B cell (primary cell): ENCODE measurements at regions not wholly inside any gene's neighbourhood (a gene's known extent, or its start where the extent isn't known, plus 50 kb on each side); places are given as distances from the start of the nearest gene placed in this dataset.

ENCODE experiments used
- ATAC-seq: fragments of 200-7000 bp; cut with Tn5 transposase; one replicate; pipeline ENCODE4 v1.10.0; 2021; ENCODE audit warnings: low read depth, mild to moderate bottlenecking, moderate number of reproducible peaks, moderate library complexity
- CTCF ChIA-PET: fragments of 350-600 bp; sonication (Branson Sonifier 250); formaldehyde crosslinking; loops from one replicate; lab custom pipeline; 2021; ENCODE audit warnings: antibody characterized with exemption, inconsistent platforms; lab: Charles Lee
- POLR2A ChIA-PET: fragments of 350-600 bp; sonication (Branson Sonifier 250); formaldehyde crosslinking; loops from one replicate; lab custom pipeline; 2021; ENCODE audit warnings: antibody characterized with exemption; lab: Charles Lee
- DNase-seq: peaks from one replicate; pipeline ENCODE4 v3.0.0; 2013
- H2AFZ ChIP-seq: 2 replicates; pipeline ENCODE4 v1.6.1; 2012; ENCODE audit warnings: mild to moderate bottlenecking, low read depth, low read length; ENCODE audit not compliant: insufficient read depth, poor library complexity, severe bottlenecking
- H3K27ac ChIP-seq, 2 donors: 1 replicate in 1 of 2; 2 replicates in 1 of 2; pipeline ENCODE4 v1.5.1; 2012 to 2013; ENCODE audit warnings: low read length in 2 of 2, mild to moderate bottlenecking in 2 of 2, moderate library complexity in 1 of 2
- H3K27me3 ChIP-seq, 4 experiments: fragments of 200-600 bp in 1 of 4; sonication (generic) in 1 of 4; replicated peaks in 1 of 4; 1 replicate in 2 of 4; 2 replicates in 2 of 4; pipeline versions ENCODE4 v1.6.1 to v1.7.0; 2013 to 2016; ENCODE audit warnings: low read length in 3 of 4, mild to moderate bottlenecking in 2 of 4, mixed read lengths in 1 of 4, moderate library complexity in 1 of 4; ENCODE audit not compliant: insufficient read depth in 4 of 4, control insufficient read depth in 3 of 4; ENCODE audit errors: control extremely low read depth in 1 of 4
- H3K36me3 ChIP-seq, 2 experiments: replicated peaks in 1 of 2; 1 replicate in 1 of 2; 2 replicates in 1 of 2; pipeline versions ENCODE4 v1.6.1 to v1.7.1; 2013; ENCODE audit warnings: low read length in 1 of 2; ENCODE audit not compliant: insufficient read depth in 2 of 2, control insufficient read depth in 1 of 2; ENCODE audit errors: control extremely low read depth in 1 of 2, extremely low read depth in 1 of 2
- H3K4me1 ChIP-seq, 2 donors: fragments of 200-600 bp in 1 of 2; sonication (generic) in 1 of 2; 1 replicate in 1 of 2; 2 replicates in 1 of 2; pipeline versions ENCODE4 v1.5.1 to v1.6.1; 2013 to 2017; ENCODE audit warnings: low read length in 2 of 2; ENCODE audit not compliant: control insufficient read depth in 2 of 2, insufficient read depth in 2 of 2
- H3K4me2 ChIP-seq: replicated peaks from 2 replicates; pipeline ENCODE3; 2012; ENCODE audit warnings: mild to moderate bottlenecking, low read depth, low read length; ENCODE audit not compliant: poor library complexity, severe bottlenecking
- H3K4me3 ChIP-seq, 5 experiments: fragments of 200-600 bp in 1 of 5; sonication (generic) in 1 of 5; 1 replicate in 3 of 5; 2 replicates in 2 of 5; pipeline versions ENCODE4 v1.5.1 to v1.7.0; 2011 to 2016; ENCODE audit warnings: low read length in 4 of 5, mild to moderate bottlenecking in 4 of 5, low read depth in 2 of 5, control low read depth in 1 of 5, moderate library complexity in 1 of 5; ENCODE audit not compliant: insufficient read depth in 1 of 5; ENCODE audit errors: control extremely low read depth in 1 of 5, extremely low read depth in 1 of 5
- H3K79me2 ChIP-seq: fragments of 200-600 bp; sonication (generic); one replicate; pipeline ENCODE4 v1.6.0; 2016; ENCODE audit warnings: low read length; ENCODE audit not compliant: control insufficient read depth, insufficient read depth
- H3K9ac ChIP-seq: fragments of 200-600 bp; sonication (generic); 2 replicates; pipeline ENCODE4 v1.6.1; 2017; ENCODE audit warnings: mild to moderate bottlenecking, low read length, moderate library complexity
- H3K9me3 ChIP-seq, 3 donors: one replicate each; pipeline versions ENCODE4 v1.6.1 to v1.7.1; 2013; ENCODE audit warnings: low read length in 2 of 3; ENCODE audit not compliant: control insufficient read depth in 2 of 3, insufficient read depth in 1 of 3; ENCODE audit errors: control extremely low read depth in 1 of 3
- H4K20me1 ChIP-seq: 2 replicates; pipeline ENCODE4 v1.6.0; 2012; ENCODE audit warnings: mild to moderate bottlenecking, low read length; ENCODE audit not compliant: insufficient read depth, control insufficient read depth, poor library complexity, severe bottlenecking
- H3K27ac Mint-ChIP-seq: one replicate; pipeline ENCODE4 v1.8.0; 2021; ENCODE audit warnings: mixed read lengths
- H3K27me3 Mint-ChIP-seq: one replicate; pipeline ENCODE4 v1.8.0; 2021; ENCODE audit warnings: mixed read lengths
- H3K4me1 Mint-ChIP-seq: one replicate; pipeline ENCODE4 v1.8.0; 2021; ENCODE audit warnings: mixed read lengths
- H3K4me3 Mint-ChIP-seq: one replicate; pipeline ENCODE4 v1.8.0; 2021; ENCODE audit warnings: mixed read lengths
- H3K9me3 Mint-ChIP-seq: one replicate; pipeline ENCODE4 v1.8.0; 2022; ENCODE audit warnings: mixed read lengths; ENCODE audit not compliant: insufficient read depth
- EZH2 ChIP-seq: IDR thresholded peaks from 2 replicates; pipeline ENCODE4 v1.6.1; 2012; ENCODE audit warnings: borderline replicate concordance, low read depth, mild to moderate bottlenecking, moderate library complexity, low read length; ENCODE audit not compliant: insufficient read depth, poor library complexity, severe bottlenecking
- WGBS: methylation state at CpG from one replicate; pipeline ENCODE4 v1.1.5; 2013; ENCODE audit warnings: missing lambda C conversion rate; ENCODE audit not compliant: insufficient coverage; 5-methylcytosine and 5-hydroxymethylcytosine counted together
- intact Hi-C: fragments of 100-400 bp; cut with micrococcal nuclease; formaldehyde crosslinking; loops from one replicate; pipeline ENCODE4 v1.10.0; 2022
- TF ChIP-seq, protein P1 (sequence below): fragments of 200-600 bp; IDR thresholded peaks from one replicate; pipeline ENCODE4 v1.8.0; 2022; ENCODE audit warnings: antibody characterized with exemption, mild to moderate bottlenecking

- intact Hi-C loops: no loop called here
- no peak overlapping the region for H2AFZ ChIP-seq
- no peak overlapping the region for H3K9ac ChIP-seq
- H3K9me3 ChIP-seq: no peaks in the 10 kb centered on the region
- CTCF ChIA-PET: no interaction called here
- H3K79me2 ChIP-seq: no peaks in the 10 kb centered on the region
- Mint-ChIP-seq H3K9me3 (no peaks in the 10 kb centered on the region), H3K27ac (no peak overlapping the region), H3K4me1 (no peaks in the 10 kb centered on the region), H3K4me3 (no peak overlapping the region), H3K27me3 (peaks cover 8% of the 10 kb centered on the region)
- TF ChIP-seq, protein P1, sequence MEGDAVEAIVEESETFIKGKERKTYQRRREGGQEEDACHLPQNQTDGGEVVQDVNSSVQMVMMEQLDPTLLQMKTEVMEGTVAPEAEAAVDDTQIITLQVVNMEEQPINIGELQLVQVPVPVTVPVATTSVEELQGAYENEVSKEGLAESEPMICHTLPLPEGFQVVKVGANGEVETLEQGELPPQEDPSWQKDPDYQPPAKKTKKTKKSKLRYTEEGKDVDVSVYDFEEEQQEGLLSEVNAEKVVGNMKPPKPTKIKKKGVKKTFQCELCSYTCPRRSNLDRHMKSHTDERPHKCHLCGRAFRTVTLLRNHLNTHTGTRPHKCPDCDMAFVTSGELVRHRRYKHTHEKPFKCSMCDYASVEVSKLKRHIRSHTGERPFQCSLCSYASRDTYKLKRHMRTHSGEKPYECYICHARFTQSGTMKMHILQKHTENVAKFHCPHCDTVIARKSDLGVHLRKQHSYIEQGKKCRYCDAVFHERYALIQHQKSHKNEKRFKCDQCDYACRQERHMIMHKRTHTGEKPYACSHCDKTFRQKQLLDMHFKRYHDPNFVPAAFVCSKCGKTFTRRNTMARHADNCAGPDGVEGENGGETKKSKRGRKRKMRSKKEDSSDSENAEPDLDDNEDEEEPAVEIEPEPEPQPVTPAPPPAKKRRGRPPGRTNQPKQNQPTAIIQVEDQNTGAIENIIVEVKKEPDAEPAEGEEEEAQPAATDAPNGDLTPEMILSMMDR: no peak
- no peak for TF ChIP-seq EZH2
- no peak overlapping the region for H3K4me2 ChIP-seq
- WGBS: 86% methylated on average over 1 of the region's 2 CpGs
- ATAC-seq: no peak
- POLR2A ChIA-PET: no interaction called here
- DNase-seq: no peak
- no peaks in the 10 kb centered on the region for H4K20me1 ChIP-seq
- no peaks in the 10 kb centered on the region for H3K4me1 ChIP-seq
- no peaks in the 10 kb centered on the region for H3K36me3 ChIP-seq
- peaks cover 0 to 3% (median 0%) of the 10 kb centered on the region in 4 experiments for H3K27me3 ChIP-seq
- H3K4me3 ChIP-seq: no peak overlapping the region
- H3K27ac ChIP-seq: no peak overlapping the region
Observed at GRCh38 chr11:122516686-122517085, 138.8 kb upstream of the UBASH3B start.

DNA sequence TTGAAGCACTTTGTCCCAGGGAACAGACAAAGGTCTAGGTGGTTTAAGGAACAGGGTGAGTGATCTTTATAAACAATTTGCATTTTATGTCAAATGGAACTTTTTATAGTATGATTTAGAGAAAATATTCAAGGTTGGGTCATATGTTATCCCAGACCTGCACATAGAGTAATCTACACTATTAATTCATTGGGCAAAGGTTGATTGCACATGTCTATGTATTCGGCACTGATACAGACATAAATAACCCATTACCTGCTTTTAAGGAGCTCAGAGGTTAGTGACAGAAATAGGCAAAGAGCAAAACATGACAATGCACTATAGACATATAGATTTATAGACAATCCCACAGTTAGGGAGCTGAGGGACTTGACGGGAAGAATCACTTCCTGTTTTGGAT, 141.5 kb upstream of the UBASH3B start:
- H3K9ac ChIP-seq: no peak overlapping the region
- DNase-seq: no peak
- no peaks in the 10 kb centered on the region for H3K36me3 ChIP-seq
- H3K9me3 ChIP-seq: no peaks in the 10 kb centered on the region
- H3K4me2 ChIP-seq: no peak overlapping the region
- H3K4me3 ChIP-seq: no peak overlapping the region
- H3K27me3 ChIP-seq: no peaks in the 10 kb centered on the region
- no peak overlapping the region for H3K27ac Mint-ChIP-seq
- TF ChIP-seq EZH2: no peak
- TF ChIP-seq, protein P1: no peak
- H3K4me1 ChIP-seq: no peaks in the 10 kb centered on the region
- 60% methylated on average over 1 of the region's 2 CpGs for whole genome bisulfite sequencing
- H2AFZ ChIP-seq: no peak overlapping the region
- POLR2A ChIA-PET: no interaction called here
- H3K4me1 Mint-ChIP-seq: no peaks in the 10 kb centered on the region
- H3K27ac ChIP-seq: no peak overlapping the region
- intact Hi-C loops: no loop called here
- H3K27me3 Mint-ChIP-seq: peaks cover 4% of the 10 kb centered on the region
- no peak for ATAC-seq
- no peak overlapping the region for H3K4me3 Mint-ChIP-seq
- no peaks in the 10 kb centered on the region for H3K79me2 ChIP-seq
- no peaks in the 10 kb centered on the region for H4K20me1 ChIP-seq
- no peaks in the 10 kb centered on the region for H3K9me3 Mint-ChIP-seq
- CTCF ChIA-PET: no interaction called here
